Gastrocnemius medialis (tissue), 4 donors: ENCODE measurements at regions not wholly inside any gene's neighbourhood (a gene's known extent, or its start where the extent isn't known, plus 50 kb on each side); places are given as distances from the start of the nearest gene placed in this dataset.

Experiments
- CTCF ChIP-seq, 5 experiments: fragments of 450-650 bp in 3 of 5; fragments of 200-600 bp in 2 of 5; sonication (generic) in 2 of 5; IDR thresholded peaks in 4 of 5; conservative IDR thresholded peaks in 1 of 5; 1 replicate in 4 of 5; 2 replicates in 1 of 5; pipeline ENCODE4 v1.5.1; 2016 to 2019; ENCODE audit warnings: antibody characterized with exemption in 5 of 5, mild to moderate bottlenecking in 3 of 5, moderate library complexity in 3 of 5
- POLR2A ChIP-seq, 2 donors: fragments of 450-650 bp; IDR thresholded peaks; one replicate each; pipeline ENCODE4 v1.6.1; 2017; ENCODE audit warnings: antibody characterized with exemption in 2 of 2, mild to moderate bottlenecking in 2 of 2, moderate library complexity in 2 of 2

- TF ChIP-seq CTCF (IDR thresholded peaks at IDR 0.05 in 4 of 5, conservative IDR thresholded peaks at IDR 0.05 in 1 of 5) (no peak), POLR2A (IDR thresholded peaks at IDR 0.05) (no peak)
Measured at GRCh38 chr4:116342143-116342542, 743.2 kb downstream of the TRAM1L1 start.
